HG02798 (cell line): ENCODE measurements at regions not wholly inside any gene's neighbourhood (a gene's known extent, or its start where the extent isn't known, plus 50 kb on each side); places are given as distances from the start of the nearest gene placed in this dataset.

Source experiments
- ATAC-seq: cut with Tn5 transposase; IDR thresholded peaks from one replicate; pipeline ENCODE4 v1.9.1; 2021; ENCODE audit warnings: mild to moderate bottlenecking; ENCODE audit not compliant: unreplicated experiment, poor library complexity

- ATAC-seq = no peak
These were observed 1151.1 kb downstream of the GATA3 start for GRCh38 chr10:9205558-9205957.

- ATAC-seq = peak; percentile 87
These were observed 1154.8 kb downstream of the GATA3 start for GRCh38 chr10:9209105-9209798.

- no peak for ATAC-seq
These were observed 1156.7 kb downstream of the GATA3 start for GRCh38 chr10:9211228-9211627.

GRCh38 chr10:9214618-9215017 lies 1160.1 kb downstream of the GATA3 start:
- ATAC-seq = no peak

- no peak for ATAC-seq
These were observed 1160.6 kb downstream of the GATA3 start for GRCh38 chr10:9215121-9215520.

GRCh38 chr10:9219860-9220259 lies 1165.4 kb downstream of the GATA3 start:
- no peak for ATAC-seq

- ATAC-seq = no peak
These were observed 1168.4 kb downstream of the GATA3 start for GRCh38 chr10:9222917-9223316.

GRCh38 chr10:9227679-9228365 lies 1173.3 kb downstream of the GATA3 start:
- no peak for ATAC-seq

- ATAC-seq = no peak
These were observed 1174.3 kb downstream of the GATA3 start for GRCh38 chr10:9228771-9229170.

GRCh38 chr10:9229702-9230244 lies 1175.3 kb downstream of the GATA3 start:
- no peak for ATAC-seq

GRCh38 chr10:9230625-9231024 lies 1176.1 kb downstream of the GATA3 start:
- ATAC-seq = no peak

- no peak for ATAC-seq
These were observed 1179.7 kb downstream of the GATA3 start for GRCh38 chr10:9234191-9234590.

GRCh38 chr10:9238041-9238440 lies 1183.6 kb downstream of the GATA3 start:
- no peak for ATAC-seq

- no peak for ATAC-seq
These were observed 1184.8 kb downstream of the GATA3 start for GRCh38 chr10:9239298-9239697.

- ATAC-seq = no peak
These were observed 1189.5 kb downstream of the GATA3 start for GRCh38 chr10:9243941-9244411.

- ATAC-seq = no peak
These were observed 1190.4 kb downstream of the GATA3 start for GRCh38 chr10:9244864-9245263.

GRCh38 chr10:9253121-9253520 lies 1198.6 kb downstream of the GATA3 start:
- ATAC-seq = no peak

GRCh38 chr10:9254353-9254752 lies 1199.9 kb downstream of the GATA3 start:
- ATAC-seq = no peak

GRCh38 chr10:9260690-9261089 lies 1206.2 kb downstream of the GATA3 start:
- ATAC-seq = no peak

GRCh38 chr10:9262770-9263169 lies 1208.3 kb downstream of the GATA3 start:
- ATAC-seq = no peak

- ATAC-seq = no peak
These were observed 1213.7 kb downstream of the GATA3 start for GRCh38 chr10:9268176-9268575.
